C1 segment of cervical spinal cord (tissue), 14 donors: ENCODE measurements at regions not wholly inside any gene's neighbourhood (a gene's known extent, or its start where the extent isn't known, plus 50 kb on each side); places are given as distances from the start of the nearest gene placed in this dataset.
"Not testable (repeated sequence)": the region's sequence is repeated elsewhere in the genome, so short reads cannot be mapped to it uniquely, and the experiment has no call there.

Source experiments
- DNase-seq, 14 donors: peaks; one replicate each; lab custom pipeline; 2025; lab: John Stamatoyannopoulos, UW

DNA sequence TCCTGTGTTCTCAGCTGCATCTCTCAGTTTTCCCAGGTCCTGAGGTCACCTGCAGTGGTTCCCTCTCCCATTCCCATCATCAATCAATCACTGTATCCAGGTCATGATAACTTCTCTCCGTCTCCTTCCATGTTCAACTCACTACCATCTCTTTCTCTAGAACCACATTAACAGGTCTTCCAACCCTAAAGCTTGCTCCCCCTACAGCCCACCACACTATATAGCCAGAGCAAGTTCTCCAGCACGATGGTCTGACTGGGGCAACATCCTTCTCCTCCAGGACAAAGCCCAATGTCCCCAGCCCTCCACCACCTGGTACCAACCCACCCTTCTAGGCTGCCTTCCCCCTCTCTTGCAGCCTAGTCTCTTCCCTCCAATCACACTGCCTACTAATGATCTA lies 241.6 kb downstream of the CDK5RAP2 start:
- no peak for DNase-seq

DNA sequence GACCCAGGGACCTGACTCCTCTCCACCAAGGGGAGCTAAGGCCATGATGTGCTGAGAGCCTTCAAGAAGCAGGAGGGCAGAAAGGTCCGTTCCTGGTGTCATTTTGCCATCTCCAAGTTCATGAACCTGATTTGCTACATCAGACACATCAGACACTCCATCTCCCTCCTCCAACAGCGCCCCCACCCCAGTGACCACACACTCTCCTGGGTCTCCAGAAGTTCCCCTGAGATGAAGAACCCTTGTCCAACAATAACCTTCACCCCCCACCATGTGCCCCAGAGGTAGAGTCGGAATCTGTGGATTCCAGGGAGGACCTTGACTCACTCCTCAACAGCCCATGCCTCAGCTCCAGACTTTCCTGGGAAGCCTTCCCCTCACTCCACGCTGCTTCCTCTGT lies 242.8 kb downstream of the CDK5RAP2 start:
- DNase-seq = no peak

- DNase-seq = no peak
Observed at GRCh38 chr9:120336753-120337090, 243.2 kb downstream of the CDK5RAP2 start.

DNA sequence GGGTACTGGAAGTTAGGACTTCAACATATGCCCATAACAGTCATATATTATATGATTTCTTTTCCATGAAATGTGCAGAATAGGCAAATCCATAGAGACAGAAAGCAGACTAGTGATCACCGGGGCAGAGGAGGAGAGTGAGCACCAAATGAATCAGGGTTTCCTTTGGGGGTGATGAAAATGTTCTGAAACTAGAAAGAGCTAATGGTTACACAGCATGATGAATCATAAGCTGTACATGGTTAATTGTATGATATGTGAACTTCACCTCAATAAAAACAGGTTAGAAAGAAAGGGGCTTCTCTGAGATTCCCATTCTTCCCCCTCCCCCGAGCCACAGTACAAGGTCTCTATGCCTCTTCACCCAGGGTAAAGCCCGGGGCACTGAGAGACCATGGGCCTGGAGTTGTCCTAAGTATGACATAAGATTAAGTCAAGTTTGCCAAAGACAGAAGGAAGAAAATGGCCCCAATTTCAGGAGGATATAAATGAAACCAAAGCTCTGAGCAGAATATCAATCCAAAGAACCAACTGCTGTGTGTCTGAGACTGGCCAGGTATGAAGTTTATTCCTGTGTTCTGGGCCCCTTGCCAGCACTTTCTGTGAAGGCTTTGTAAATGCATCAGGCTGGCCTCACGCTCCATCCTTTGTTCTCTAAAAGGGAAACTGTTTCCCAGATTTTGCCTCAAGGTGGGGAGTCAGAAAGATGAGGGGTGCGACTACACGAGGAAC lies 243.8 kb downstream of the CDK5RAP2 start:
- no peak for DNase-seq

- DNase-seq = no peak
Observed at GRCh38 chr9:120331913-120332312, 248.1 kb downstream of the CDK5RAP2 start.

DNA sequence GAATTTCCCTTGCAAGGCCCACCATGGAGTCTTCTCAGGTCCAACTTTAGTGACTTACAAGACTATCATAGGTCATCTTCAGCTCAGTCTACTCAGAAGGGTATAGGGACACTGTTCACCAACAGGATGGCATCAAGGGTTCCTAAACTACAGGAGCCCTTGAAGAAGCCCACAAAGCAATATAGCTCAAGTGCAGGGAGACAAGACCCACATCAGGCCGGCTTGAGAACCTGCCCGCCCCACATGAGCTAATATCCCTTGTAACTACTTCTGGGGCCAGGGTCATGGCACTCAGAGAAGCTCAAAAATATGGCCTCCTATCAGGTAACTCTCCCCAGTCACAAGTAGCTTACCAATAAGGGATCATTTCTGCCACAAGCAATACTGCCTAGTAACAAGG lies 249.9 kb downstream of the CDK5RAP2 start:
- DNase-seq = no peak

DNA sequence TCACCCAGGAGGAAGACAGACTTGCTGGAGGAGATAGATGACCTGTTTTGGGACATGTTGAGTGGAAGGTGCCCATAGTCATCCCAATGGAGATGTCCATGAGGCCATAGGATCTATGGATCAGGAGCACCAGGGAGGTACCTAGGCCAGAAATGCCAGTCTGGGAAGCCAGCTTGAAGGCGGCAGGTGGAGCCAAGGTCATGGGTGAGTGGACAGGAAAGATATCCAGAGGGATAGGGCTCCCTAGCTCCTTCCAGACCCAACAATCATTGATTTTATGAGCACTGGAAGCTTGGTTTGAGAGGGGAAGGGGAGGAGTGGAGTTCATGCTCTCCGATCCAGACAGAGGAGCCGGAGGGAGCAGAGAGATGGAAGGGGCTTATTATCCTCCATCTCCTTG lies 252.6 kb downstream of the CDK5RAP2 start:
- no peak for DNase-seq

DNA sequence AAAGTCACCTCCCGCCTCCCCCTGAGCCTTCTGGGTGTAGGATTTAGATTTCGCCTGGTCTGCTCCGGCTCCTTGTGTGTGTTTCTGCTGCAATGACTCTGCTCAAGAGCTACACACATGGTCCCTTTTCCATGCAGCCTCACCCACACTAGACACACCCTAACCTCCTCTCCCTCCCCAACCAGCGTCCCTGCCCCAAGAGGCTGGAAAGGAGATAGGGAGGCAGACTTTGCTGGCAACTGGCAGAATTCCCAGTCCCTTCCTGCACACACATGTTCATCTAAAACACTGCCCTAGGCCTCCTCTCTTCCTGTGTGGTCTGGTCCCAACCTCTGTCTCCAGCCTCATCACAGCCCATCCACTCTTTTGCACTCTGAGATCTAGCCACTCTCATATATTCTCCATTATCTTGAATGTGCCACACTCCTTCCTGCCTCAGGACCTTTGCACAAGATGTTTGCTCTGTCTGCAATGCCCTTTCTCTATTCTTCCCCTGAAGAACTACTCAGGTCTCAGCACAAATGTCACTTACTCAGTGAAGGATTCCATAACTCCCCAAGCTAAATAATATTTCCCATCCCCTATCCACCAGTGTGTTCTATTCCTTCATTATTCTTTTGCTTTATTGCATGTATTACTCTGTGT lies 253.8 kb downstream of the CDK5RAP2 start:
- no peak for DNase-seq

DNA sequence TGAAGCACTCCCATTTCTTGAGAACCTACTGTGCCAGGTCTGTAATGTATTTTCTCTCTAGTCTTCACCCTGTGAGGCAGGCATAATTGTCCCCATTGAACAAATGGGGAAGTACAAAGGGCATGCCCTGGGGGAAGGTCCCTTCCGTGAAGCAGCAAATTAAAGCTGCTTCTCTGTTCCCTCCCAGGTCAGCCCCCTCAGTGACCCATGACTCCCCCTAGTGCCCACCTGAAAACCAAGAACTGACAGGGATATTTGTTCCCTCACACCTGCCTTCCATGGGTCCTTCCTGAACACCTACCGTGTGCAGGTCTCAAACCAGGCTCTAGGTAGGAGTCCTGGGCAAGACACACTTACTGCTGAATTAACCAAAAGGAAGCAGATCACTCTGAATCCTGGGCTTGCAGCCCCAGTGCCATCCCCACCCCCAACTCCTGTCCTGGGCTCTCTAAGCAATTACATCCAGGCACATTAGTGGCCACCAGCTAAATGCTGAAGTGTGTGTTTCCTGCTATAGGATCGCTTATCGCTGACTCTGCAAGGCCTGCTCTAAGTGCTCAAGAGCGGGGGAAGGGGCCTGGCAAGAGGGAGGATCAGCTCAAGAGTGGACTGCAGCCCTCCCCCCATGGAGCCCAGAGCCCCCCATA lies 254.8 kb downstream of the CDK5RAP2 start:
- DNase-seq = no peak

GRCh38 chr9:120324461-120324860 lies 255.5 kb downstream of the CDK5RAP2 start:
- no peak for DNase-seq

DNA sequence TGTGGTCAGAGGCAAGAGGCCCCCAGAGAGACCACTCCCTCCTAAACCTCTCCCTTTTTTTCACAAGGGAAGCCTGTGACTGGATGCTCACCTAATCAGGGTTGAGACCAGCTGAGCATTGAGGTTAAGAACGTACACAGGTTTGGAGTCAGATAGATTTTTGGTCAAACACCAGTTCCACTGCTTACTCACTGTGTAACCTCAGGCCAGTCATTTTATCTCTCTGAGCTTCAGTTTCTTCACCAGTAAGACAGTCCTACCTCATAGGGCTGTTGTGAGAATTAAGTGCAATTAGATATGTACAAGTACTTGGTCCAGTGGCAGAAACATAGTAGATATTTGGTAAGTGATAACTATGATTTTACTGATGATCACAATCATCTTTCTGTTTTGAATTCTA lies 256.8 kb downstream of the CDK5RAP2 start:
- no peak for DNase-seq

GRCh38 chr9:120319452-120319851 lies 260.5 kb downstream of the CDK5RAP2 start:
- no peak for DNase-seq

DNA sequence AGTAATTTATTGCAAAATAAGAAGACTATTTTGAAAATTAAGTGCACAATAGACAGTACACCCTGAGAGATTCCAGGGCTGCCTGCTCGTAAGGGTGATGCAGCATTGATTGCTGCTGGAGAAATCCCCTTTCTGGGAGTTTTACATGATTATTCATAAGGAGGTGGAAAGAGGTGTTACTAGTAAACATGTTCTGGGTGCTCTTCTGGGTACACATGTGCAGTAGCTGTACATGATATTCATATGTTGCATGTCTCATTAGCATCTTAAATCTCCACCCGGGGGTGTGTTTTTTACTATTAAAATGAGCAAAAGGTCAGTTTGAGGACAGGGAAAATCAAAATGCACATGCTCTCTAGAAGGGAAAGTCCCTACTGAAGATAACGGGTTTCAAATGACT lies 264.8 kb downstream of the CDK5RAP2 start:
- no peak for DNase-seq

DNA sequence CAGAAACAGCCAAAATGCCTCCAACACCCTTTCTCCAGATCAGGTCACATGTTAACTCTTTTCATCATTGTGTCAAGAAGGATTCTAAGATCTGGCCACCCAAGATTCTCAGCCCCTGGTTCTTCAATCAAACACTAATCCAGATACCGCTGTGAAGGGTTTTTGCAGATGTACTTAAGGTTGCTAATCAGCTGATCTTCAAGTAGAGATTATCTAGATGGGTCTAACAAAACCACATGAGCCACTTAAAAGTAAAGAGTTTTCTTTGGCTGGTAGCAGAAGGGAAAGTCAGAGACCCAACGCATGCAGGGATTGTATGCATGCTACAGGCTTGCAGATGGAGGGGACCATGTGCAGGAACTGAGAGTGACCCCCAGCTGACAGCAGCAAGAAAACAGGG lies 267.9 kb downstream of the CDK5RAP2 start:
- no peak for DNase-seq

DNA sequence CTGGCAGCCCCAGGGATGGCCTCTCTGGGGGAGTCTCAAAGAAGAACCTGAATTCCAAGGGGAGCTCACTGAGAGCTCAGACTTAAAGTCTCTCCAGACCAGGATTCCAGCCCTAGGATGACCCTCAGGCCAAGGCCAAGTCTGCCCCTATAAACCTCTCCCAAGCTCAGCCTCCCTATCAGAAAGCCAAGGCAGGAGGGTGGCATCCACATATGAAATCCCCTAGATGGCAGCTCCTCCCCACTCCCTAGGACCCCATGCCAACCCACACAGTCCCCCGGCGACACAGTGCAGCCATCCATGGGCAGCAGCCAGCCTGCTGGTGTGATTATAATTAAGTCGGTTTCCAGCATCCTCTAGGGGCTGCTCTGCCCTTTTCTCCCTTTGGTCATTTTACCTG lies 269.9 kb downstream of the CDK5RAP2 start:
- DNase-seq = no peak

DNA sequence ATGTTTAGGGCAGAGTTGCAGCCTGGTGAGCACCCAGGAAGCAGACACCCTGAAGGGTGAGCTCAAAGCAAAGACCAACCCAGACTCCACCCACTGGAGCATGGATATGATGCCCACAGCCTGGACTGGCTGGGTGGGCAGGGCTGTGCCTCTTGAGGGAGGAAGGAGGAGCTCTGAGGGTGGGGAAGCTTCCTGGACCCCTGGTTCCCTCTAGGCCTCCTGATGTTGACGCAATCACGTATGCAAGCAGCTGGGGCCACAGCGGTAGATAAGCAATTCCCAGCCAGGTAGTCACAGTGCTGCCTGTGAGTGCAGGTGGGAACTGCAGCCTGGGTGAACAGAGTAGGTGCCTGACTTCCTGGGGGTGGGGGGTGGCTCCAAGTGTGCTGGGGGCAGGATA lies 271.5 kb downstream of the CDK5RAP2 start:
- DNase-seq = no peak

DNA sequence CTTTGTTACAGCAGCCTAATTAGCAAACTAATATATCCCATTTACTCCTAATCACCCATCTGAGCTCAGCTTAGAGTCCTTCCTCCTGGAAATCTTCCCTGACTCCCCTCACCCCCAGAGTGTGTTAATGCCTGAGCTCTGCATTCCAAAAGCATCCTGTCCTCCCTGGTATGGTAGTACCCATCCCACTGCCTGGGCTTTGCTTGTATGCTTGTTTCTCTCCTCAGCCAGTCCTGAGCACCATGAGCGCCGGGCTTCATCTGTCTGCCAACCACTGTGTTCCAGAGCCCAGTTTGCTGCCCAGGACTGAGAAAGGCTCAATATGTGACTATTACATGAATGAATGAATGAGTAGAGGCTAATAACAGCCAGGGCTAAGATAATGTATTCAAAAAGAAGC lies 272.4 kb downstream of the CDK5RAP2 start:
- DNase-seq = no peak

GRCh38 chr9:120306561-120306960 lies 273.4 kb downstream of the CDK5RAP2 start:
- DNase-seq = no peak

DNA sequence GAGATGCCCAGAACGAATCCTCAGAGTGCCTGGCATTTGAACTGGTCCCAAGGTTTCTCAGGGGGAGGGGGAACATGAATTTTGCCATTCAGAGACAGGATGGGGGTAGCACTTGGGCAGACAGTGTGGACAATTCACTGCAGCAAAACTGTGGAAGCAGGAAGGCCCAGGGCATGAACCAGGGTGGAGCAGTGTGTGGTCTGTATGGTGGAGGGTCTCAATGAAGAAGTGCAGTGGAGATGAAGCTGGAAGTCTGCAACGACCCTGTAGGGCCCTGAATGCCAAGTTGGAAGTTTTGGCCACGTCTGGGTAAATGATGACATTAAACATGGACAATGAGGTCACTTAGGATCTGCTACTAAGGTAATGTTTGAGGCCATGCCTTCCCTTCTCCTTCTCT lies 273.9 kb downstream of the CDK5RAP2 start:
- DNase-seq = no peak

DNA sequence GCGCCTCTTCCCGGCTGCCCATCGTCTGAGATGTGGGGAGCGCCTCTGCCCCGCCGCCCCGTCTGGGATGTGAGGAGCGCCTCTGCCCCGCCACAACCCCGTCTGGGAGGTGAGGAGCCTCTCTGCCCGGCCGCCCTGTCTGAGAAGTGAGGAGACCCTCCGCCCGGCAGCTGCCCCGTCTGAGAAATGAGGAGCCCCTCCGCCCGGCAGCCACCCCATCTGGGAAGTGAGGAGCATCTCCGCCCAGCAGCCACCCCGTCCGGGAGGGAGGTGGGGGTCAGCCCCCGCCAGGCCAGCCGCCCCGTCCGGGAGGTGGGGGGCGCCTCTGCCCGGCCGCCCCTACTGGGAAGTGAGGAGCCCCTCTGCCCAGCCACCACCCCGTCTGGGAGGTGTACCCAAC lies 275.1 kb downstream of the CDK5RAP2 start:
- not testable (repeated sequence) for DNase-seq

DNA sequence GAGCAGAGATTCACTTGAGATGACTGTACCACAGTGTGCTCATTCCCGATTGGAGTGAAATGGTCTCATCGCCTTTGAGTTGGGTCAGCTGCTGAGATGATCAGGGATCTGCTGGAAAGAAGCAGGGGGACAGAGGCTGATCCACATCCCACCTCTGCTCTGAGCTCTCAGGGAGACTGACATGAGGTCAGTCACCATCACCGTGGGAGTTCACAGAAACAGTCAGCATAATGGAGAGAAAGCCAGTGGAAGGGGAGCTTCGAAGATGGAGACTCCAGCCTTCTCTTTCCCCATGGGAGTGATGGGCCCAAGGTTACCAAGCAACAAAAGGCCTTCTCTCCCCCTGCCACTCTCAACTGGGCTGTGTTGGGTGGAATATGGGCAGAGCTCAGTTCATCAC lies 276.4 kb downstream of the CDK5RAP2 start:
- no peak for DNase-seq

GRCh38 chr9:120299785-120300184 lies 280.2 kb downstream of the CDK5RAP2 start:
- no peak for DNase-seq

GRCh38 chr9:120294003-120294402 lies 286.0 kb downstream of the CDK5RAP2 start:
- DNase-seq = no peak
